ENCODE measurements at regions not wholly inside any gene's neighbourhood (a gene's known extent, or its start where the extent isn't known, plus 50 kb on each side); places are given as distances from the start of the nearest gene placed in this dataset.

GRCh38 chr1:68704800-68705443 lies 208.0 kb upstream of the DEPDC1 start:
- H3K4me3 ChIP-seq (replicated peaks in 1 of 2; ENCODE audit: low read depth in 2 of 2, low read length in 2 of 2): no peak overlapping the region
- DNase-seq (ENCODE audit: low read depth in 2 of 2): no peak
- TF ChIP-seq, protein P1, sequence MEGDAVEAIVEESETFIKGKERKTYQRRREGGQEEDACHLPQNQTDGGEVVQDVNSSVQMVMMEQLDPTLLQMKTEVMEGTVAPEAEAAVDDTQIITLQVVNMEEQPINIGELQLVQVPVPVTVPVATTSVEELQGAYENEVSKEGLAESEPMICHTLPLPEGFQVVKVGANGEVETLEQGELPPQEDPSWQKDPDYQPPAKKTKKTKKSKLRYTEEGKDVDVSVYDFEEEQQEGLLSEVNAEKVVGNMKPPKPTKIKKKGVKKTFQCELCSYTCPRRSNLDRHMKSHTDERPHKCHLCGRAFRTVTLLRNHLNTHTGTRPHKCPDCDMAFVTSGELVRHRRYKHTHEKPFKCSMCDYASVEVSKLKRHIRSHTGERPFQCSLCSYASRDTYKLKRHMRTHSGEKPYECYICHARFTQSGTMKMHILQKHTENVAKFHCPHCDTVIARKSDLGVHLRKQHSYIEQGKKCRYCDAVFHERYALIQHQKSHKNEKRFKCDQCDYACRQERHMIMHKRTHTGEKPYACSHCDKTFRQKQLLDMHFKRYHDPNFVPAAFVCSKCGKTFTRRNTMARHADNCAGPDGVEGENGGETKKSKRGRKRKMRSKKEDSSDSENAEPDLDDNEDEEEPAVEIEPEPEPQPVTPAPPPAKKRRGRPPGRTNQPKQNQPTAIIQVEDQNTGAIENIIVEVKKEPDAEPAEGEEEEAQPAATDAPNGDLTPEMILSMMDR (IDR thresholded peaks at IDR 0.05; ENCODE audit: low read depth, low read length): no peak

GRCh38 chr1:68705466-68705865 lies 208.6 kb upstream of the DEPDC1 start:
- no peak overlapping the region for H3K4me3 ChIP-seq (replicated peaks in 1 of 2; ENCODE audit: low read depth in 2 of 2, low read length in 2 of 2)

DNA sequence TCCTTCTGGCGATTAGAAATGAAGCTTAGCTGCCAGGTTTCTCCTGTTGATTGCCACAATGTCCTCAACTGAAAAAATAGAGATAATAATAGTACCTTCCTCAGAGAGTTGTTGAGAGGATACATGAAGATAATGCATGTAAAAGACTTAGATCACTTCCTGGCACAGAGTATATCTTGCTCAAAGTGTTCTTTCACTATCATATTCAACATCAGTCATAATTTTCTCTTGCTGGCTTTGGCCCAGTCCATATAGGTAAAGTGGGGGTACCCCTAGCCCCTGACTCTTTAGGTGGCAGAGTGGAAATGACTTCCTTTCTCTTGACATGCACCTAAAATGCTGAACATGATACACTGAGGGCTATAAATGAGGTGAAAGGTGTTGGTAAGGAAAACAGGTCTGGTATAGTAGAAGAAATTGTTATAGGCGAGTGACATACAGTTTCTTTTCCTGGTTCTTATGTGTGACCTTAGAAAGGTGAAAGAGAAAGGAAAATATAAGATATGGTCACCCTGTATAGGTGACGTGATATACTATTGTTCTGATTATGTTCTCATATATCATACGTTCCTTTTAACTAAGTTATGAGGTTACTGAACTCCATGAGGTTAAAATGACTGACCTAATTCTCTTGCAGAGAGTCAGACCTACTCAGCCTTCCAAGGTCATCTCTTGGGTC lies 209.9 kb upstream of the DEPDC1 start:
- no peak overlapping the region for H3K4me3 ChIP-seq (replicated peaks in 1 of 2; ENCODE audit: low read depth in 2 of 2, low read length in 2 of 2)
- DNase-seq (ENCODE audit: low read depth in 2 of 2): no peak
- TF ChIP-seq, protein P1 (IDR thresholded peaks at IDR 0.05; ENCODE audit: low read depth, low read length): no peak

More at GRCh38 chr1:68705466-68705865, 208.6 kb upstream of the DEPDC1 start:
- TF ChIP-seq, protein P1 (IDR thresholded peaks at IDR 0.05; ENCODE audit: low read depth, low read length): no peak
- DNase-seq (ENCODE audit: low read depth in 2 of 2): no peak

DNA sequence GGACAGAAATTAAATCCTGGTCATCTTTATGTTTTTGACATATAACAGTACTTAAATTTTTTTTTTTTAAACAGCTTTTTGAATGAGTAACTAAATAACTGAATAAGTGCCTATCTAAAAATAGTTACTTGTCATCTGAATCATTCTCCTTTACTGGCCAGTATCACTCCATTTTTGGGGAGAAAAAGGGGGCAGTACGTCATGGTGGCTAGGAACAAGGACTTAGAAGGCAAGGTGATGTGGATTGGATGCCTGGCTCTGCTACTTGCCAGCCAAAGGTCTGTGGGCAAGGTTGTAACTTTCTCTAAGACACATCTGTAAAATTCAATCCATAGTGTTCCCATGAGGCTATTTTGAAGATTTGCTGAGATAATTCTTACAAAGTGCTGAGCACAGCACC lies 220.4 kb upstream of the DEPDC1 start:
- no peak overlapping the region for H3K4me3 ChIP-seq (replicated peaks in 1 of 2; ENCODE audit: low read depth in 2 of 2, low read length in 2 of 2)
- no peak for DNase-seq (ENCODE audit: low read depth in 2 of 2)
- TF ChIP-seq, protein P1 (IDR thresholded peaks at IDR 0.05; ENCODE audit: low read depth, low read length): no peak

DNA sequence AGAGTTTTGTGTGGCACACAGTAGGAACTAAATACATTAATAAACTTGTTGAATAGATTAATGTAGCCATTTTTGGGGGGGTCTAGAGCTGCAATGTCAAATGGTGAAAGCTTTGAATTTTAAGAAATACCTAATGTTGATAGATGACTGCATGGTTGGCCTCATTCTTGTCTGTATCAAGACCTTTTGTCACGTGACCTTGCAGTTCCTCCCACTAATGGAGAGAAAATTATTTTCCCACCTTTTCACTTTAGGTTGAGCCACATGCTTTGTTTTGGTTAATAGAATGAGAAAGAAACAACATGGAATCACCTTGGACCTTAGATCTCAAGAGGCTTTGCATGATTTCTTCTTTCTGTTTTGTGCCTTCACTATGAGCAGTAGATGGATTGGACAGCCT lies 223.6 kb upstream of the DEPDC1 start:
- DNase-seq (ENCODE audit: low read depth in 2 of 2): no peak
- TF ChIP-seq, protein P1 (IDR thresholded peaks at IDR 0.05; ENCODE audit: low read depth, low read length): no peak

GRCh38 chr1:68723791-68724190 lies 226.9 kb upstream of the DEPDC1 start:
- H3K4me3 ChIP-seq (replicated peaks in 1 of 2; ENCODE audit: low read depth in 2 of 2, low read length in 2 of 2): no peak overlapping the region
- DNase-seq (ENCODE audit: low read depth in 2 of 2): no peak

More for the DNA sequence above, 223.6 kb upstream of the DEPDC1 start:
- no peak overlapping the region for H3K4me3 ChIP-seq (replicated peaks in 1 of 2; ENCODE audit: low read depth in 2 of 2, low read length in 2 of 2)

More at GRCh38 chr1:68723791-68724190, 226.9 kb upstream of the DEPDC1 start:
- TF ChIP-seq, protein P1 (IDR thresholded peaks at IDR 0.05; ENCODE audit: low read depth, low read length): no peak

All from cardiac fibroblast (primary cell).